Liver (tissue), 8 donors: ENCODE measurements at regions not wholly inside any gene's neighbourhood (a gene's known extent, or its start where the extent isn't known, plus 50 kb on each side); places are given as distances from the start of the nearest gene placed in this dataset.

Experiments used
- DNase-seq: peaks from one replicate; pipeline ENCODE4 v3.0.0-alpha.2; 2017; ENCODE audit warnings: low spot score
- H3K27ac ChIP-seq, 2 donors: one replicate each; pipeline ENCODE4 v1.7.0; 2013; ENCODE audit warnings: inconsistent platforms in 2 of 2, low read length in 2 of 2, control low read depth in 1 of 2, low read depth in 1 of 2, mild to moderate bottlenecking in 1 of 2
- H3K27me3 ChIP-seq, 4 donors: one replicate each; pipeline versions ENCODE4 v1.6.1 to v1.7.0; 2013; ENCODE audit warnings: low read length in 3 of 4, inconsistent platforms in 1 of 4, mild to moderate bottlenecking in 1 of 4, moderate library complexity in 1 of 4; ENCODE audit not compliant: control insufficient read depth in 4 of 4, insufficient read depth in 4 of 4
- H3K36me3 ChIP-seq, 4 donors: one replicate each; pipeline versions ENCODE4 v1.6.1 to v1.7.0; 2013; ENCODE audit warnings: low read length in 3 of 4, mild to moderate bottlenecking in 3 of 4, low read depth in 1 of 4, moderate library complexity in 1 of 4; ENCODE audit not compliant: control insufficient read depth in 4 of 4, insufficient read depth in 3 of 4
- H3K4me1 ChIP-seq, 4 donors: one replicate each; pipeline versions ENCODE4 v1.6.1 to v1.7.0; 2013; ENCODE audit warnings: low read length in 3 of 4, mild to moderate bottlenecking in 3 of 4, moderate library complexity in 1 of 4; ENCODE audit not compliant: control insufficient read depth in 4 of 4, insufficient read depth in 4 of 4
- H3K4me3 ChIP-seq, 3 donors: one replicate each; pipeline versions ENCODE4 v1.6.1 to v1.7.0; 2013; ENCODE audit warnings: low read length in 3 of 3, control low read depth in 1 of 3, low read depth in 1 of 3, mild to moderate bottlenecking in 1 of 3
- H3K9ac ChIP-seq, 2 donors: one replicate each; pipeline ENCODE4 v1.7.0; 2013; ENCODE audit warnings: low read length in 2 of 2, mild to moderate bottlenecking in 2 of 2, moderate library complexity in 2 of 2, control low read depth in 1 of 2, low read depth in 1 of 2
- H3K9me3 ChIP-seq, 4 donors: one replicate each; pipeline versions ENCODE4 v1.6.1 to v1.7.0; 2013; ENCODE audit warnings: low read length in 3 of 4; ENCODE audit not compliant: control insufficient read depth in 4 of 4
- EGR1 ChIP-seq, 2 donors: IDR thresholded peaks; 2 replicates each; pipeline ENCODE4 v1.6.1; 2016 to 2018; ENCODE audit warnings: antibody characterized with exemption in 2 of 2, low read depth in 2 of 2
- FOXA1 ChIP-seq: IDR thresholded peaks from 2 replicates; pipeline ENCODE4 v1.6.1; 2016; ENCODE audit warnings: antibody characterized with exemption
- FOXA2 ChIP-seq: IDR thresholded peaks from 2 replicates; pipeline ENCODE4 v1.6.1; 2016; ENCODE audit warnings: antibody characterized with exemption
- GABPA ChIP-seq, 2 donors: IDR thresholded peaks in 1 of 2; conservative IDR thresholded peaks in 1 of 2; 2 replicates each; pipeline ENCODE4 v1.6.1; 2016; ENCODE audit warnings: antibody characterized with exemption in 2 of 2, mild to moderate bottlenecking in 1 of 2, moderate library complexity in 1 of 2
- HNF4G ChIP-seq: IDR thresholded peaks from 2 replicates; pipeline ENCODE4 v1.6.1; 2016; ENCODE audit warnings: antibody characterized with exemption
- JUND ChIP-seq, 2 donors: IDR thresholded peaks; 2 replicates each; pipeline ENCODE4 v1.6.1; 2016; ENCODE audit warnings: antibody characterized with exemption in 2 of 2
- NR2F2 ChIP-seq: IDR thresholded peaks from 2 replicates; pipeline ENCODE4 v1.6.1; 2016; ENCODE audit warnings: antibody characterized with exemption
- RAD21 ChIP-seq, 2 donors: IDR thresholded peaks; 2 replicates each; pipeline ENCODE4 v1.6.1; 2016; ENCODE audit warnings: antibody characterized with exemption in 2 of 2, mild to moderate bottlenecking in 2 of 2
- RXRA ChIP-seq, 2 donors: IDR thresholded peaks; 2 replicates each; pipeline ENCODE4 v1.6.1; 2017 to 2018; ENCODE audit warnings: antibody characterized with exemption in 2 of 2, mild to moderate bottlenecking in 1 of 2
- SP1 ChIP-seq: IDR thresholded peaks from 2 replicates; pipeline ENCODE4 v1.6.1; 2018; ENCODE audit warnings: antibody characterized with exemption, mild to moderate bottlenecking
- TAF1 ChIP-seq: conservative IDR thresholded peaks from 2 replicates; pipeline ENCODE4 v1.6.1; 2016; ENCODE audit warnings: antibody characterized with exemption, mild to moderate bottlenecking
- YY1 ChIP-seq: IDR thresholded peaks from 2 replicates; pipeline ENCODE4 v1.6.1; 2016; ENCODE audit warnings: antibody characterized with exemption, mild to moderate bottlenecking
- WGBS: extraction: QIAGEN DNeasy Blood & Tissue Kit; methylation state at CpG from one replicate; pipeline ENCODE4 v1.1.7; 2013; 5-methylcytosine and 5-hydroxymethylcytosine counted together
- TF ChIP-seq, protein P1 (sequence below): IDR thresholded peaks from 2 replicates; pipeline ENCODE4 v1.6.1; 2016; ENCODE audit warnings: antibody characterized with exemption, mild to moderate bottlenecking
- TF ChIP-seq, protein P2 (sequence below): fragments of 150-350 bp; IDR thresholded peaks from 2 replicates; pipeline ENCODE4 v1.5.1; 2017; ENCODE audit warnings: improper control_type of control experiment, low read depth, low read length; ENCODE audit not compliant: missing input control
- TF ChIP-seq, protein P3 (sequence below): IDR thresholded peaks from 2 replicates; pipeline ENCODE4 v1.6.1; 2016; ENCODE audit warnings: antibody characterized with exemption
- TF ChIP-seq, protein P4 (sequence below): IDR thresholded peaks from 2 replicates; pipeline ENCODE4 v1.6.1; 2016; ENCODE audit warnings: antibody characterized with exemption
- donor health status: healthy.
- donor health status: healthy.
- donor health status: healthy.
- donor health status: healthy.
- donor health status: healthy.

DNA sequence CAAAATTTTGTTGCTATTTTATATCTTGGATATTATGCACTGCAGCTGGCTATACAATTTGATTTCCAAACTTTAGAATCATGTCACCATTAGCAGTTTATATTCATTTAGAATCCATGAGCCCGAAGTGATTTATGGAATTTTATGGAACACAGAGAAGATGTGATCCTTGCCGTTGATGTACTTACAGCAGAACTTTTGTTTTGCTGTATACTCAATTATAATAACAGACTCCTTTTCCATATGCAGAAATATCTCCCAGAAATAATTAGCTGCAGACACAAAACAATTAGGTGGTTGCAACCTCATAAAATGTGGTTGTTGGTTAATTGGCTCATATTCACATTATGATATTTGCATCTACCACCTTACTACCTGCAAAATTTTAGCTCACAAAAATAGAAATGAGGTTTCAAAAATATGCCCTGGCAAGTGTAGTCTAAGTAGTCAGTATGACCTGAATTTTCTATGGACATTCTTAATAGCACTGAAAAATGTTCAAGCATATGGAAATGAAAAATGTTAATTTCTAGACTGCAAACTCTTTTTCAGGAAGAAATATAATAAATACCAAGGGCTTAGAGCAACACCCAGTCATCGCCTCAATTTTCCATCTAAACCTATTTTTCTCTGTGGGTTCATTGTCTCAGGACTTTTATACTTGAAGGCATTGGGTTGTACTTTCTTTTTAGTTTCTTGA, 997.6 kb downstream of the MCTP2 start:
- Histone ChIP-seq H3K36me3 (no peaks in the 10 kb centered on the region), H3K9me3 (no peaks in the 10 kb centered on the region), H3K27me3 (no peaks in the 10 kb centered on the region), H3K9ac (no peak overlapping the region), H3K4me1 (no peaks in the 10 kb centered on the region), H3K4me3 (no peak overlapping the region), H3K27ac (no peak overlapping the region)
- no peak for DNase-seq
- TF ChIP-seq RAD21 (IDR thresholded peaks at IDR 0.05), result no peak
- TF ChIP-seq, protein P1, sequence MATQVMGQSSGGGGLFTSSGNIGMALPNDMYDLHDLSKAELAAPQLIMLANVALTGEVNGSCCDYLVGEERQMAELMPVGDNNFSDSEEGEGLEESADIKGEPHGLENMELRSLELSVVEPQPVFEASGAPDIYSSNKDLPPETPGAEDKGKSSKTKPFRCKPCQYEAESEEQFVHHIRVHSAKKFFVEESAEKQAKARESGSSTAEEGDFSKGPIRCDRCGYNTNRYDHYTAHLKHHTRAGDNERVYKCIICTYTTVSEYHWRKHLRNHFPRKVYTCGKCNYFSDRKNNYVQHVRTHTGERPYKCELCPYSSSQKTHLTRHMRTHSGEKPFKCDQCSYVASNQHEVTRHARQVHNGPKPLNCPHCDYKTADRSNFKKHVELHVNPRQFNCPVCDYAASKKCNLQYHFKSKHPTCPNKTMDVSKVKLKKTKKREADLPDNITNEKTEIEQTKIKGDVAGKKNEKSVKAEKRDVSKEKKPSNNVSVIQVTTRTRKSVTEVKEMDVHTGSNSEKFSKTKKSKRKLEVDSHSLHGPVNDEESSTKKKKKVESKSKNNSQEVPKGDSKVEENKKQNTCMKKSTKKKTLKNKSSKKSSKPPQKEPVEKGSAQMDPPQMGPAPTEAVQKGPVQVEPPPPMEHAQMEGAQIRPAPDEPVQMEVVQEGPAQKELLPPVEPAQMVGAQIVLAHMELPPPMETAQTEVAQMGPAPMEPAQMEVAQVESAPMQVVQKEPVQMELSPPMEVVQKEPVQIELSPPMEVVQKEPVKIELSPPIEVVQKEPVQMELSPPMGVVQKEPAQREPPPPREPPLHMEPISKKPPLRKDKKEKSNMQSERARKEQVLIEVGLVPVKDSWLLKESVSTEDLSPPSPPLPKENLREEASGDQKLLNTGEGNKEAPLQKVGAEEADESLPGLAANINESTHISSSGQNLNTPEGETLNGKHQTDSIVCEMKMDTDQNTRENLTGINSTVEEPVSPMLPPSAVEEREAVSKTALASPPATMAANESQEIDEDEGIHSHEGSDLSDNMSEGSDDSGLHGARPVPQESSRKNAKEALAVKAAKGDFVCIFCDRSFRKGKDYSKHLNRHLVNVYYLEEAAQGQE, result no peak
- TF ChIP-seq, protein P2, sequence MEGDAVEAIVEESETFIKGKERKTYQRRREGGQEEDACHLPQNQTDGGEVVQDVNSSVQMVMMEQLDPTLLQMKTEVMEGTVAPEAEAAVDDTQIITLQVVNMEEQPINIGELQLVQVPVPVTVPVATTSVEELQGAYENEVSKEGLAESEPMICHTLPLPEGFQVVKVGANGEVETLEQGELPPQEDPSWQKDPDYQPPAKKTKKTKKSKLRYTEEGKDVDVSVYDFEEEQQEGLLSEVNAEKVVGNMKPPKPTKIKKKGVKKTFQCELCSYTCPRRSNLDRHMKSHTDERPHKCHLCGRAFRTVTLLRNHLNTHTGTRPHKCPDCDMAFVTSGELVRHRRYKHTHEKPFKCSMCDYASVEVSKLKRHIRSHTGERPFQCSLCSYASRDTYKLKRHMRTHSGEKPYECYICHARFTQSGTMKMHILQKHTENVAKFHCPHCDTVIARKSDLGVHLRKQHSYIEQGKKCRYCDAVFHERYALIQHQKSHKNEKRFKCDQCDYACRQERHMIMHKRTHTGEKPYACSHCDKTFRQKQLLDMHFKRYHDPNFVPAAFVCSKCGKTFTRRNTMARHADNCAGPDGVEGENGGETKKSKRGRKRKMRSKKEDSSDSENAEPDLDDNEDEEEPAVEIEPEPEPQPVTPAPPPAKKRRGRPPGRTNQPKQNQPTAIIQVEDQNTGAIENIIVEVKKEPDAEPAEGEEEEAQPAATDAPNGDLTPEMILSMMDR, result no peak
- no peak for TF ChIP-seq RXRA (IDR thresholded peaks at IDR 0.05)
- TF ChIP-seq JUND (IDR thresholded peaks at IDR 0.05), result no peak
- no peak for TF ChIP-seq SP1
- TF ChIP-seq EGR1 (IDR thresholded peaks at IDR 0.05; ENCODE audit: low read depth in 2 of 2), result no peak
- TF ChIP-seq, protein P3, sequence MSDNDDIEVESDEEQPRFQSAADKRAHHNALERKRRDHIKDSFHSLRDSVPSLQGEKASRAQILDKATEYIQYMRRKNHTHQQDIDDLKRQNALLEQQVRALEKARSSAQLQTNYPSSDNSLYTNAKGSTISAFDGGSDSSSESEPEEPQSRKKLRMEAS, result no peak
- TF ChIP-seq FOXA1, result no peak
- TF ChIP-seq GABPA (IDR thresholded peaks at IDR 0.05 in 1 of 2, conservative IDR thresholded peaks at IDR 0.05 in 1 of 2), result no peak
- no peak for TF ChIP-seq NR2F2
- no peak for TF ChIP-seq HNF4G
- 82% methylated on average over 3 of the region's 3 CpGs for WGBS

DNA sequence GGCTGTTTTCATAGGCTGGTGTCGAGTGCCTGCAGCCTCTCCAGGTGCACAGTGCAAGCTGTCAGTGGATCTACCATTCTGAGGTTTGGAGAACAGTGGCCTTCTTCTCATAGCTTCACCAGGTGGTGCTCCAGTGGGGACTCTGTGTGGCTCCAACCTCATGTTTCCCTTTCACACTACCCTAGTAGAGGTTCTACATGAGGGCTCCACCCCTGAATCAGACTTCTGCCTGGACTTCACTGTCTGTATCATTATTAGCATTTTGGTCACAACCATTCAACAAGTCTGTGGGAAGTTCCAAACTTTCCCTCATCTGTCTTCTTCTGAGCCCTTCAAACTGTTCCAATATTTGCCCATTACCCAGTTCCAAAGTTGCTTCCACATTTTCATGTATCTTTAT, 1003.7 kb downstream of the MCTP2 start:
- 83% methylated on average over 1 of the region's 1 CpG for WGBS
- no peak overlapping the region for H3K27ac ChIP-seq
- H3K9me3 ChIP-seq, result peaks cover 0 to 10% (median 2%) of the 10 kb centered on the region in 4 donors

More for the DNA sequence above, 1003.7 kb downstream of the MCTP2 start:
- Histone ChIP-seq H3K4me3 (no peak overlapping the region), H3K36me3 (no peaks in the 10 kb centered on the region), H3K4me1 (no peaks in the 10 kb centered on the region), H3K9ac (no peak overlapping the region), H3K27me3 (no peaks in the 10 kb centered on the region)
- DNase-seq, result no peak
- TF ChIP-seq NR2F2, result no peak
- no peak for TF ChIP-seq YY1
- TF ChIP-seq, protein P2, result no peak
- TF ChIP-seq, protein P1, result no peak
- TF ChIP-seq, protein P3, result no peak
- no peak for TF ChIP-seq RXRA (IDR thresholded peaks at IDR 0.05)
- no peak for TF ChIP-seq RAD21 (IDR thresholded peaks at IDR 0.05)
- no peak for TF ChIP-seq FOXA2
- no peak for TF ChIP-seq FOXA1
- TF ChIP-seq, protein P4, sequence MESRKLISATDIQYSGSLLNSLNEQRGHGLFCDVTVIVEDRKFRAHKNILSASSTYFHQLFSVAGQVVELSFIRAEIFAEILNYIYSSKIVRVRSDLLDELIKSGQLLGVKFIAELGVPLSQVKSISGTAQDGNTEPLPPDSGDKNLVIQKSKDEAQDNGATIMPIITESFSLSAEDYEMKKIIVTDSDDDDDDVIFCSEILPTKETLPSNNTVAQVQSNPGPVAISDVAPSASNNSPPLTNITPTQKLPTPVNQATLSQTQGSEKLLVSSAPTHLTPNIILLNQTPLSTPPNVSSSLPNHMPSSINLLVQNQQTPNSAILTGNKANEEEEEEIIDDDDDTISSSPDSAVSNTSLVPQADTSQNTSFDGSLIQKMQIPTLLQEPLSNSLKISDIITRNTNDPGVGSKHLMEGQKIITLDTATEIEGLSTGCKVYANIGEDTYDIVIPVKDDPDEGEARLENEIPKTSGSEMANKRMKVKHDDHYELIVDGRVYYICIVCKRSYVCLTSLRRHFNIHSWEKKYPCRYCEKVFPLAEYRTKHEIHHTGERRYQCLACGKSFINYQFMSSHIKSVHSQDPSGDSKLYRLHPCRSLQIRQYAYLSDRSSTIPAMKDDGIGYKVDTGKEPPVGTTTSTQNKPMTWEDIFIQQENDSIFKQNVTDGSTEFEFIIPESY, result no peak
- no peak for TF ChIP-seq EGR1 (IDR thresholded peaks at IDR 0.05; ENCODE audit: low read depth in 2 of 2)
- no peak for TF ChIP-seq JUND (IDR thresholded peaks at IDR 0.05)
- no peak for TF ChIP-seq TAF1
